ENCODE measurements at regions not wholly inside any gene's neighbourhood (a gene's known extent, or its start where the extent isn't known, plus 50 kb on each side); places are given as distances from the start of the nearest gene placed in this dataset.
A peak's percentile ranks its signal among the peaks of the same experiment; 100 is the strongest.

DNA sequence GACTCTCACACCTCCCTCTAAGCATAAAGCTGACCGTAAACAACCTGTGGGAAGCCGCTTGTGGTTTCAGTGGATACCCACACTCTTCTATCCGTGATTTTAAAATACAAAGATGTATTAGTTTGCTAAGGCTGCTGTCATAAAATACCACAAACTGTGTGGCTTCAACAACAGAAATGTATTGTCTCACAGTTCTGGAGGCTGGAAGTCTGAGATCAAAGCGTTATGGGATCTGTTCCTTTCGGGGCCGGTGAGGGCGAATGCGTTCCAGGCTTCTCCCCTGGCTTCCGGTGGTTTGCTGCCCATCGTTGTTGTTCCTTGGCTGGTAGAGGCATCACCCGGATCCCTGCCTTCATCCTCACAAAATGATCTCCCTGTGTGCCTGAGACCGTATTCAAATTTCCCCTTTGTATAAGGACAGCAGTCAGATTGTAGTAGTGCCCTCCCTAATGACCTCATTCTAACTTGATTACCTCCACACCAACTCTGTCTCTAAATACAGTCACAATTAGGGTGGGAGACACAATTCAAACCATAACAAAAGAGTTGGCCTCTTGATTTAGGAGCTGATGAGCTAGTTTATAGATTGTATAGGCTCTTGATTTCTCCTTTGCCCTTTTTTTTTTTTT, 210.6 kb upstream of the SOX4 start:
- DNase-seq, result no peak

DNA sequence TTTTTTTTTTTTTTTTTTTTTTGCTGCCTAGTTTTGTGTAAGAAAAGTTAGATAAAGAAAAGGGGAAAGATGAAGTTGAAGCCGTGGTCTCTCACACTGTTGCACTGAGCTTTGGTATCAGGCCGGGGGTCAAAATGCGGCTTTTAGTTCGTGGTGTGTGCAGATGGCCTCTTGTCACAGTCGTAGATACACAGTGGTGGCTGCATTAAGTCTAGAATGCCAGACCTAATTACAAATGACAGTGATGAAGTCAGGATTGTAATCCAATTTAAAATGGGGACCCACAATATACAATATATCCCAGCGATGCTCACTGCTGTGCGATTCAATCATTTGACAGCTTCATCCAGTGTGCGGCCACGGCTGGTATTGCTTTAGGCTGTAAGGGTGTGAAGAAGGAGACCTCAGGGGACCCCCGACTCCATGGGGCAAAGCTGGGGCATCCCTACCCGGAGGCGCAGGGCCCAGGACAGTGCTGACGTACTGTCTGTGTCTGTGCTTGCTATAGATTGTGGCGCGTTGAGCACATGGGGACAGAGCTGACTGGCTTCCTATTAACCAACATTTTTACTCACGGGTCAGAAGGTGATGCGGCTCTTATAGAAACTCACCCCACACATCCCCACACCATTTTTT, 210.0 kb upstream of the SOX4 start:
- no peak for DNase-seq

DNA sequence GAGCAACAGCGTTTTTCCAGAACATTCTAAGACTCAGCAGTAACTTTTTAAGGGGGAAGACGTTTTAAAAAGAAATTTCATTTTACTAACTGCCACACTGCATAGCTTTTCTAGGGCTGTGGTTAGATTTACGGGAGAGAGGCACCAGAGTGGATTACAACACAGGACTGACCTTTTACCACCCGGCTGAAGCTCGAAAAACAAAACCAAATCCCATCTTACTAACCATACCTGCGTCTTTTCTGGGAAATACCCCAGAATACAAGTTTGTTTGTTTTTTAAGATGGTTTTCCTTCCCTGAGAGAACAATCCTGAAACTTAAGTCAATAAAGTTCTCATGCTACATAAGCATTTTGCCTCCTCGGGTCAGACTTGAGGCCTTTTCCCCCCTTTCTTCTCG, 209.3 kb upstream of the SOX4 start:
- no peak for DNase-seq

DNA sequence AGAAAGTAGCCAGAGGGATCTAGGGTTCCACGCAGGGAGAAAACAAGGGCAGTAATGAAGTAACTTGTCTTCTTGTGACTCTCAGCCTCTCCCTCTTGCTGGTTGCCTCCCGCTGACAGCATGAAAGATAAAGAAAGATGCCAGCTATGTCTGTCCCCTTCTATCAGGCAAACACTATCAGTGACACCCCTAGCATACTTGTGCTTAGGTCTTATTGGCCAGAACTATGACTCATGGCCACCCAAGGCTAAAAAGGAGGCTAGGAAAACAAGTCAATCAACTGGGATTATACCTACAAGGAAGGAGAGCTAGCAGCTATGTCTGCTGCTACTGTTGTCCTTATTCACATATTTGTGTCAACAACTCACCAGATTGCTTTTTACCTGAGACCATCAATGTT, 206.8 kb upstream of the SOX4 start:
- no peak for DNase-seq

DNA sequence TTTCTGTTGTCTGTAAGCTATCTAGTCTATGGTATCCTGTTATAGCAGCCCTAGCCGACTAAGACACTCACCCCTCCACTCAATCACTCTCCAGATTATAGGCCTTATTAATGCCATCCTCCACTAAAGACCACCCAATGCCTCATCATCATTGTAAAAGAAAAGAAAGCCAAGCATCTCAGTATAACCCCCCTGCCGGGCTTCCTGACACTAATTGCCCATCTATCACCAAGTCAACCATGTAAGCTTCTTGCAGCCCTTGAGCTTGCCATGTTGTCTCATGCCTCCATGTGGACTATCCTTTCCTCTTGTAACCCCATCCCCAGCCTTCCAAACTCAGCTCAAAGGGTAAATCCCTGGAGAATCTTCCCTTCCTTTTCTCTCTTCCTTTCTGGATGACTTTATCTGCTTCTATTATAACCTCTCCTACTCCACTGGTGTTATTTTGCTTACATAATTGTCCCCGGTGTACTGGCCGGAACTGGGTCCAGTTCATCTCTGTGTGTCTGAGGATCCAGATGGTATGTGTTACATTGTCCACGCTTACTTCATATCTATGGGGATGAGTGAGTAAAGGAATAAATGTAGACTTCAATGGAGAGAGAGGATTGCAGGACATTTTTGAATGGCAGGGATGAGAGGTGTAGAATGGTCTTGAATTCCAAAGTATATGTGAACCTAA, 202.9 kb upstream of the SOX4 start:
- DNase-seq, result no peak

DNA sequence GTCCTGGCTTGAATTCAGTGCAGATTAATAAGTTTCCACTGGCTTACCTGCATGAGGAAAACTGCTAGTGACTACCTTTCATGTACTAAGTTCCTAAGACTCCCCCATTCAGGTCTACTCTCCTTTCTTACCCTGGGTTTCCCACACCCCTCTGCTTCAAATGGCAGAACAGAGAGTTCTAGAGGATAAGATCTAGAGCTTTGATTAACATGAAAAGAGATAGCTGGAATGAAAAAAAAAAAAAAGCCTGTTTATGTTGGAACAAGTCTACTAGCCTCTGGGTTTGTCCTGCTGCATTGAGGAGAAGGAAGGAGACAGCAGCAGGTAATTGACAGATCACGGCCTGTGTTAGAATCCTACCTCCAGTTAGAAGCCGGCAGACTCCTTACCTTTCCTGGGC, 201.4 kb upstream of the SOX4 start:
- DNase-seq, result no peak

DNA sequence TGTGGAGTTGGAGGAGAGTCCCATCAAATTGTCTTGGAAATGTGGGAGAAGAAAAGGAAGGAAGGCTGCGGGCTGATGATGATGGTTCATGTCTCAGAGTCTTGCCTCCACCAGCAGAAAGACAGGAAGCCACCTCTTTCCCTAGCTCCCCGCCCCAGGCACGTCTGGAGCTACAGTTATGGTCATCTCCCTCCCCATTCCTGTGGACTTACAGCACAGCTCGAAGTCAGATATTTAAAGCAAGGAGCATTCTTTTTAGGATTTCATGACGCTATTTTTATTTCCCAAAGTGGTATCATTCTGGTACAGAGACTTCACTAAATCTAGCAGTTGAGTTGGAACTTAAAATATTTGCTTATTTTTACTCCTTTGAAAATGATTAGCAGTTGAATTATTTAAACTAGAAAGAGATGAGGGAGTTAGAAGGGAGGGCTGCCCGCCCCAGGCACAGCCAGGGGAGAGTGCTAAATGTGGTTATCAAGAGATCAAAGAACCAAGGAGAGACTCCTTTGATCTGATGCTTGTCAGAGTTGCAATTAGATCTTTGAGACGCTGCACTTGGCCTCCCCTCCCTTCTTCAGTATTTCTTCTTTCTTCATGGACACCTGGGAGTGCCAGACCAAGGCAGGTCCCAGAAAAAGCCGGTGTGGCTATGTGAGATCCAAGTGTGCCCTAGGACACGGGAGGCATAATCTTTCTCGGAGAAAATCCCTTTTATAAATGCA, 199.9 kb upstream of the SOX4 start:
- DNase-seq, result no peak

DNA sequence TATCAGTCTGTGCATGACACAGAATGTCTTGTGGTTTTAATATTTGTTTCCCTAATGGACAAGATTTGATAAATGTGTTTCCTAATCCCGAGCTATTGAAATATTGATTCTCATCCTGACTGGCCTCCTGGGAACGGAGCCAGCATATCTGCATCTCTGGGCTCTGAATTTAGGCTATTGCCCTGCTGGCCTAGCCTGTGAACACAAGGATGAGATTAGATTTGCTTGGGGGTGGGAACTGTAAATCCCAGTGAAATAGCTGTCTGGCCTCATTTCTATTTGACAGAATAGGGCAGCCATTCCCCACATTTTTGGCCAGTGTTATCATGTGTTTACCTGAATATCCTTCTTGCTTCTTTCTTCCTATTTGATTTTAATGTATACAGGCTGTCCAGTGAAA, 198.4 kb upstream of the SOX4 start:
- no peak for DNase-seq

DNA sequence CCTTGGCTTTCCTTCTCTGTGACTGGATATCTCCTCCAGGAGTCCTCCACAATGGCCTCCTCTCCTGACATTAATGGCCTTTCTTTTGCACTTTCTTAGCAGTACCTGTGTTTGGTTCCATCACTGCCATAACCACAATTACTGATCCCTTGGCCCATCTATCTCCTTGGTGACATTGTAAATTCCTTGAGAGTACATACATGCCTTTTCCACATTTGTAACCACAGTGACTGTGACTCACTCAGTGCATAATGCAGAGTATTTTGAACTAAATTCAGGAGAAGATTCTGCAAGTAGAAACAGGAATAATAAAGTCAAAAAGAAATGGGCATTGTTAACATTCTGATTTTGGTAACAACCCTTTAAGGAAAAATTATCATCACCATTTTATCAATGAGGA, 197.2 kb upstream of the SOX4 start:
- peak; percentile 61 for DNase-seq

DNA sequence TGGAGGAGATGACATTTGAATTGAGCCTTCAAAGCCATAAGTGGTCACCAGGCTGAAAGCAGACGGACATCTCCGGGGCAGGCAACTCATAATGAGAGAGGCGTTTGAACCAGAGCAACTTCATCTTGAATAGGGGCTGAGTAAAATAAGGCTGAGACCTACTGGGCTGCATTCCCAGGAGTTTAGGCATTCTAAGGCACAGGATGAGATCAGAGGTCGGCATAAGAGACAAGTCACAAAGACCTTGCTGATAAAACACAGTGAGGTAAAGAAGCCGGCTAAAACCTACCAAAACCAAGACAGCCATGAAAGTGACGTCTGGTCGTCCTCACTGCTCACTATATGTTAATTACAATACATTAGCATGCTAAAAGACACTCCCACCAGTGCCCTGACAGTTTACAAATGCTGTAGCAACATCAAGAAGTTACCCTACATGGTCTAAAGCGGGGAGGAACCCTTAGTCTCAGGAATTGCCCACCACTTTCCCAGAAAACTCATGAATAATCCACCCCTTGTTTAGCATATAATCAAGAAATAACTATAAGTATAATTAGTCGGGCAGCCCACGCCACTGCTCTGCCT, 194.7 kb upstream of the SOX4 start:
- DNase-seq, result no peak

DNA sequence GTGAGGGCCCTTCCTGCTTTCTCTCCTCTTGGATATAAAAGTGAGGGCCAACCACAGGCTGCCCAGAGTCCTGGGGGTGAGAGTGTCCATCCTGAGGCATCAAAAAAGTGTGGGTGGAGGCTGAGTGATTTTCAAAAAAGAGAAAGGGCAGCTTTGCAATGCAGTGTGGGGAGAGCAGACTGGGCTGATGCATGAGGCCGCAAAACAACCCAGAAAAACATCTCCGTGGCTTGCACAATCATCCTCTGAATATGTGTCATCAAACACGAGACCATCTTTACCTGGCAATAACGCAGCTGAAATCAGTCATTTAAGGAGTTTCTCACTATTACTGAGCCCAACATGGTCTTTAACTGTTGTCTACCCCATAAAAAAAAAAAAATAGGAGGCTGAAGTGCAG, 191.2 kb upstream of the SOX4 start:
- DNase-seq, result no peak

DNA sequence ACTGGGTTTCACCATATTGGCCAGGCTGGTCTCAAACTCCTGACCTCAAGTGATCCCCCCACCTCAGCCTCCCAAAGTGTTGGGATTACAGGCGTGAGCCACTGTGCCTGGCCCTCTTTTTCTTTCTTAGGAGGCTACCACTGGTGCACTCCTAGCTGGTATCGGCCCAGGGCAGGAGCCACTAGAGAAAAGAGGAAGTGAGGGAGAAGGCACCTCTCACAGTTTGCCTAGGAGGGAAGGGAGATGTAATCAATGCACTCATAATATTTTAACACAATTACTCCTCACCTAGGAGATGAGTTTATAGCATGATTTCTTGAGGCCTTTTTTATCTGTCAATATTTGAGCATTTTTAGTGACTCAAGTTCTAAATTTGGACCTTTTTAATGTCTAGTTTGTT, 189.0 kb upstream of the SOX4 start:
- DNase-seq, result no peak

DNA sequence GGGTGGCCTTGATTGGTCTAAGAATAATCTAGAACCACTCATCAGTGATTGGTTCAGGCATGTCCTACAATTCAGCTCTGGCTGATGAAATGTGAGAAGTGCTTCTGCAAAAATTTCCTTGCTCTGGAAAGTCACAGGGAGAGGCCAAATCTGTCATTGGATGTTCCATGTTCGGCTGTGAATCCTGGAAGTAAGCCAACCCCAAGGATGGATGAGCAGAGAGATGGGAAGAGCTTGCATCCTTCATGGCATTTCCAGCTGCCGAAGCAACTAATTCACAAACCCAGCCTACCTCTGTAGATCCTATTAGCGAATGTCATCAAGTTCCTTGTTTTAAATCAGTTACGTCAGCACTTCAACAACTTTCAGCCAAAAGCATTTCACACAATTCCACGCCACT, 187.2 kb upstream of the SOX4 start:
- no peak for DNase-seq

DNA sequence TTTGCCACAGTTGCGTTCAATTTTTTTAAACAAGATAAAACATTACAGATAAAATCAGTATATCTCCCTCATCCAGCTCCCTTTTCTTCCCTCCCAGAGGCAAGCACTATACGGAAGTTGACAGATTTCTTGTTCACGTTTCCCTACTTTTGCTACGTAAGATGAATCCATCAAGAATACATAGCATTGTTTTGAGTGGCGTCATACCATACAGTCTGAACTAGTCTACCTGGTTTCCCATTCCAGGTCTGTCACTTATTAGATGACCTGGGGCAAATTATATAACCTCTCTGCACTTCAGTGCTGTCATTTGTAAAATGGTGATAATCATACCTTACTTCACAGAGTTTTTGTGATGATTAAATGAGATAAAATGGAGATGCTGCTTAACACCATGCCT, 184.3 kb upstream of the SOX4 start:
- DNase-seq, result no peak

DNA sequence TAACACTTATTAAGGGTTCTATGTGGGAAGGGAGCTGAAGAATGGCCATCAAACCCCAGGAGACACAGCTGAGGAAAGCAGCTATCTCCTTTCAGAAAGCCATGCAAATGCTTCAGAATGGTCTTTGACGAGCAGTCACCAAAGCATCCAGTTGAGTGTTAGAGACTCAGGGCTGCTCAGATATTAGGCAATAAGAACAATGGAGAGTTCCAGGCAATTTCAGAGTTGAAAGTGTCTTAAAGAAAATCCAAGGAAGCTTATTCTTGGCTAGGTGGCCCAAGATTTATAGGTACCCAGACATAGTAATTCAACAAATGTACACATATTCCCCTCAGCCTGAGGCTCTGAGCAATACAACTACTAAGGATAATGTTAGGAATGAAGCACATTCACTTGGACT, 180.1 kb upstream of the SOX4 start:
- no peak for DNase-seq

DNA sequence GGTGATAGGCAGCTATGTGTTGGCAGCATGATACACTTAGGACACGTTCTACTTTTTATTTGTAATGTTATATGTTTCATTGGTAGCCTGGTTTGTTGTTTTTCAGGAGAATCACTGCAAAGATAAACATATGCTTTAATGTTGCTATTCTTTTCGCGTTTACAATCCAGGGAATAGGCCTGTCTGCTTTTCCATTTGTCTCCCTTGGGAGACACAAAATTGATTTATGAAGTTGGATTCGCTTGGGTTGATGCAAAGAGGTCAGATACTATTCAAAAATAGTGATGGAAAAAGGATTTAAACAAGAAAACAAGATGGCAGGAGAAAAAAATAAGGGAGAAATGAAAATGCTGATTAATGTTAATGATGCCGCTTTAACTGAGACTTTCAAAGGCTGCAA, 179.5 kb upstream of the SOX4 start:
- DNase-seq, result no peak

DNA sequence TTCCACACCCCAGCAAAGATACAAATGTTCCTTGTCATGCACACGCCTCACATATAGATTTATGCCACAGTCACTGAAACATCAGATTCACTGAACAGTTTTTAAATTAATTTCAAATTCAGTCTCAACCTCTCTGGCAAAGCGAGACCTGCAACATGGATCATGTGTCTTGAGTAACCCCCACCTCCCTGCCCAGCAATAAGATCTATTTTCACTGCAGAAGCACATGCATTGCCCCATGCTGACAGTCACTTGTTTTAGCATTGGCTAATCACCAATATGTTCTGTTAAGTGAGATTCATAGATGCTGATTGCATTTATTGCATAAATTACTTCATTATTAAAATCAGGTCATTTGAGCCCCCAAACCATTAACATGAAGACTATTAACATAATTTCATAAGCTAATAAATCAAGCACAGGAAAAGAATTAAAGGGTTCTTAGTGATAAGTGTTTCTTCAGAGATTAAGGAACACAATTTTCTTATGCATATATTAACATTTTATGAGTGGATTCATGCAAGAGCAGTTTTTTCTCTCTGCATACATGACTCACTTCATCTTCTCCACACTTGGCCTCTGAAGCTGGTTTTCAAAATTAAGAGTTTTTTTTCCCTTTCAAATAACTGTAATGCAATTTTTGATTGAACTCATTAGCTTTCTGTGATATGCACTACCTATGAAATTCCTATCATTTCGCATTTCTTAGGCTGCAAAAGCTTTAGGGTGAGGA, 173.2 kb upstream of the SOX4 start:
- no peak for DNase-seq

DNA sequence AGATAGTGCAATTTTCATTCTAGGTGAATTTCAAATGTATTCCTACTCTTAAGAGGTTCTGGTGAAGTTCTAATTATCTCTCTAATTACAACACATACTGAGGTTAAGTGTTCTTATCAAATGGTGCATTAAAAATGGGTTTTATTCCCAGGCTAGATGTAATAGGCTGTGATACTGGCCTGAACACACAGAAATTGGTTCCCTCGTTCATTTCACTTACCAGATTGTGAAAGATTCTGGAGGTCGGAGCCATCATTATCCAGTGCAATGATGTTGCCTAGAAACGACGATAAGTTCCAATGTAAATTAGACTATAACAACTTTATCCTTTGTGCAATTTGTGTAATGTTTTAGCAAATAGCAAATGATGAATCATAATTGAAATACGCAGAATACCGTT, 172.6 kb upstream of the SOX4 start:
- no peak for DNase-seq

DNA sequence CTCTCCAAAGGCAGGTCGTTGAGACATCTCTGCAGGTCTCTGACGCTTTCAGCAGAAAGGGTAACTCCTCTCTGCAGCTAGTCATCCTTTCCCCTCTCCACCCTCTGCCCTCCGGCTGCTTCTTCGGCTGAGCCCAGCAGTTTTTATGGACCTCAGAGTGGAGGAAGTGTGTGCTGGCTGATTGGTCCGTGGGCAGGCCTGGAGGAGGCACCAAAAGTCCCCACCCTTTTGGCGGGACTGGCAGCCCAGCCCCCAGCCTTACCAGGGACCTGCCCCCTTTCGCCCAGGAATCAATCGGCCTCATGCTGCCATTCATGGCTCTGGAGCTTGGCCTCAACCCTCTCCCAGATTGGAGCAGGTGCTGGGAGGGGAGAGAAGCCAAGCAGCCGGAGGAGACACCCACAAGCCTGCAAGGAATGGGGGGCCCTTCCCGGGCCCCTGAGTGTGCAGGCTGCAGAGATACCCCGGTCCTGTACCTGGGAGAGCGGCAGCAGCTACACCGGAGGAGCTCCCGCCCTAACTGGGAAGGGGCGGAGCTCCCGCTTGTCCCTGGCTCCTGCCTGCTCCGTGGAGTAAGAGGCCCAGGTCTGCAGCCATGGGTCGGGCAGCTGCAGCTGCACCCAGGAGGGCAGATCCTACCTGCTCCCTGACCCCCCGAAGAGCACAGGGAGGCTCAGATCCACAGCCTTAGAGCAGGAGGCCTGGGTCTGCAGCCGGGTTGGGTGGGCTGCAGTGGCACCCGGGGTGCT, 170.3 kb upstream of the SOX4 start:
- no peak for DNase-seq

DNA sequence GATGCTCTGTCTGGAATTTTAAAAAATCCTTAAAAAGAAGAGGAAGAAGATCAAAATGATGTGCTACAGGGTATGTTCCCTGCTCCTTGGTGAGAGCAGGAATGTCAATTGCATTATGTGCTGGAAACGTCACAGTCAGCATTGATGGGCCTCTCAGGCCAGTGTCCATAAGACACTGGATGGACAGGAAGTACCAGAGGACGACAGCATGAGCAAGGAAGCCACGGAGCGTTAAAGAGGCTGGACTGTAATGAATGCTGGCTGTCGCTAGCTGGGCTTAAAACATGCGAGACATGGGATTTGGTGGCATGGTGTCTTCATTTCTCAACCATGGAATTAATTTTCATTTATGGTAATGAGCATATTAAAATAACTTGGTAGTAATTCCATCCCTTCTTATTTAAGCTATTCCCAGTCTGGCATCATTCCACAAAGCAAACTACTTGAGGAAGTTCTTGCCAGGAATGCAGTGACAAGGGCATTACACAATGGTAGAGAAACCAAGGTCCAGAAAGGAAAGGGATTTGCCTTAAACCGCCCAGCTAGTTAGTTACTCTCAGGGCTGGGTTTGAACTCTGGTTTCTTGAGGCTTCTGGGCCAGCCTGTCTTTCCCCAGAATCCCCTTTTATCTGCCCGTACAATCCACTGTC, 166.6 kb upstream of the SOX4 start:
- DNase-seq, result no peak

DNA sequence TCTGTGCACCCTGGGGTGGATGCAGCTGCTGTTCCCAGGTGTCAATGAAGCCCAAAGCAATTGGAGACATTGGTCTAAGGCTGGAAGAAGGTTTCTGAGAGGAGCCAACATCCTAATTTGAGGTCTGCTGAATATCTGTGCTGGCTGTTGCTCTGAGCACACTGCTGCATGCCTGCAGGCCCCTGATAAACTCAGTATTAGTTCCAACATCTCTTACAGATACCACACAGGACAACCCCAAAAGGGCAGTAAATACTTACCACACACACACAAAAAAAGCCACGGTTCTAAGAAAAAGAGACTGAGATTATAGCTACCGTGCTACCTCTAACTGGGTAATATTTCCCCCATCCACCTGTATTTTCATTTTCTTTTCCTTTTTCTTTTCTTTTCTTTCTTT, 164.3 kb upstream of the SOX4 start:
- DNase-seq, result no peak

DNA sequence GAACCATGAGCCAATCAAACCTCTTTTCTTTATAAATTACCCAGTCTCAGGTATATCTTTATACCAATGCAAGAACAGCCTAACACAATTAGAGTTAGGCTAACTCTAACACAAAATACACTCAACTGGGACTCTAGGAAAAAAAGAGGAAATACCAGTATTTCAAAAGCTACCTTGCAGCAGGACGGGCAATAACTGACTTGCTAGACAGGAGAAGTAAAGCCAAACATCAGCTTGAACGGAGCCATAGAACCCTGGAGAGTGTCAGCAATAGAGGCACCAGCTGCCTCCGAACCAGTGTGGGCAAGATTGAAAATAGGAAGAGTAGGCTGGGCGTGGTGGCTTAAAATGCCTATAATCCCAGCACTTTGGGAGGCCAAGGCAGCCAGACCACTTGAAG, 162.0 kb upstream of the SOX4 start:
- no peak for DNase-seq

All from kidney glomerular epithelial cell (primary cell).